Vagina (tissue), 2 donors: ENCODE measurements at regions not wholly inside any gene's neighbourhood (a gene's known extent, or its start where the extent isn't known, plus 50 kb on each side); places are given as distances from the start of the nearest gene placed in this dataset.

ENCODE experiments used
- POLR2A ChIP-seq, 2 donors: fragments of 450-650 bp; IDR thresholded peaks; one replicate each; pipeline ENCODE4 v1.6.1; 2017; ENCODE audit warnings: antibody characterized with exemption in 2 of 2, mild to moderate bottlenecking in 2 of 2, moderate library complexity in 2 of 2
- TF ChIP-seq, protein P1 (sequence below), 3 experiments: fragments of 450-650 bp in 2 of 3; fragments of 200-600 bp in 1 of 3; sonication (generic) in 1 of 3; IDR thresholded peaks; one replicate each; pipeline ENCODE4 v1.5.1; 2017 to 2019; ENCODE audit warnings: antibody characterized with exemption in 3 of 3, mild to moderate bottlenecking in 2 of 3, moderate library complexity in 2 of 3

DNA sequence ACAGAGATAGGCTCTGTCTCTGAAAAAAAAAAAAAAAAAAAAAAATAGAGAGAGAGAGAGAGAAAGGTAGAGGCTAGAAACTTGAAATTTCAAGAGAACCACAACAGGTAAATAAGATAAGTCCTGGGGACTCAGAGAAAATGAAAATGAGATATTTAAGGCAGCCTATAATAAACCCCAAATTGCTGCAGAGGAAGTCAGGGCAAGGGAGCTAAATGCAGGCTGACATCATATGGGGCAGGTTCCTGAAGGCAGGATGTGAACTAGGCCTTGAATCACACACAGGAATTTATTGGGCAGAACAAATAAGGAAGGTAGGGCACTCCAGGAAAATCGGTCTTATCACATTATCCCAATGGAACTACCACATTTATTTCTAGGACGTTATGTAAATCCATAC, 54.9 kb upstream of the NUDT4 start:
- TF ChIP-seq, protein P1, sequence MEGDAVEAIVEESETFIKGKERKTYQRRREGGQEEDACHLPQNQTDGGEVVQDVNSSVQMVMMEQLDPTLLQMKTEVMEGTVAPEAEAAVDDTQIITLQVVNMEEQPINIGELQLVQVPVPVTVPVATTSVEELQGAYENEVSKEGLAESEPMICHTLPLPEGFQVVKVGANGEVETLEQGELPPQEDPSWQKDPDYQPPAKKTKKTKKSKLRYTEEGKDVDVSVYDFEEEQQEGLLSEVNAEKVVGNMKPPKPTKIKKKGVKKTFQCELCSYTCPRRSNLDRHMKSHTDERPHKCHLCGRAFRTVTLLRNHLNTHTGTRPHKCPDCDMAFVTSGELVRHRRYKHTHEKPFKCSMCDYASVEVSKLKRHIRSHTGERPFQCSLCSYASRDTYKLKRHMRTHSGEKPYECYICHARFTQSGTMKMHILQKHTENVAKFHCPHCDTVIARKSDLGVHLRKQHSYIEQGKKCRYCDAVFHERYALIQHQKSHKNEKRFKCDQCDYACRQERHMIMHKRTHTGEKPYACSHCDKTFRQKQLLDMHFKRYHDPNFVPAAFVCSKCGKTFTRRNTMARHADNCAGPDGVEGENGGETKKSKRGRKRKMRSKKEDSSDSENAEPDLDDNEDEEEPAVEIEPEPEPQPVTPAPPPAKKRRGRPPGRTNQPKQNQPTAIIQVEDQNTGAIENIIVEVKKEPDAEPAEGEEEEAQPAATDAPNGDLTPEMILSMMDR (IDR thresholded peaks at IDR 0.05), result no peak
- no peak for TF ChIP-seq POLR2A (IDR thresholded peaks at IDR 0.05)
